ENCODE measurements at regions not wholly inside any gene's neighbourhood (a gene's known extent, or its start where the extent isn't known, plus 50 kb on each side); places are given as distances from the start of the nearest gene placed in this dataset.

GRCh38 chr6:53418288-53418687, 69.5 kb upstream of the ELOVL5 start:
- no peak for DNase-seq (ENCODE audit: low read depth in 4 of 6, low spot score in 6 of 6)
- Histone ChIP-seq H3K4me3 (ENCODE audit: low read depth, low read length) (no peak overlapping the region), H3K27me3 (ENCODE audit: control insufficient read depth, insufficient read depth, low read length) (no peaks in the 10 kb centered on the region), H3K9me3 (ENCODE audit: control insufficient read depth, insufficient read depth, low read length) (no peaks in the 10 kb centered on the region), H3K4me1 (ENCODE audit: control insufficient read depth, insufficient read depth, low read length) (no peaks in the 10 kb centered on the region), H3K36me3 (ENCODE audit: control insufficient read depth, insufficient read depth, low read length) (no peaks in the 10 kb centered on the region), H3K27ac (ENCODE audit: low read depth, low read length) (no peak overlapping the region)
- no CpG with 5 or more reads among the region's 2 CpGs for WGBS (ENCODE audit: insufficient coverage)

DNA sequence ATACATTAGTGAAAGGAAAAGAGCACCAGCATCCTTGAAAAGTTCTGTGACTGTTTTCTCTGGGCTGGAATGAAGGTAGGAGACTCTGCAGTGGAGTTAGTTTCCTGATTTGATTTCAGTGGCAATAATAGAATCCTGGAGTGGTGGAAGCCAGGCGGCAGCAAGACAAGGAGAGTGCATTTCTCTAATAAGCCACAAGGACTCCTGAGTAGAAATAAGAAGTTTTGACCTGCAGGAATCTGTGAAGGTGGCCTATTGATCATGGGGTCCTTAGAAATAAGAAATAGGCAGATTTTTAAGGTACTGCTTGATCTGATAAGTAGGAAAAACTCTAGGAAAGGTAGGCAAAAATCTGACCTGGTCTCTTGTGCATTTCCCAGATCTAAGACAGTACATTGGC, 68.4 kb upstream of the ELOVL5 start:
- no peaks in the 10 kb centered on the region for H3K36me3 ChIP-seq (ENCODE audit: control insufficient read depth, insufficient read depth, low read length)
- no peak overlapping the region for H3K27ac ChIP-seq (ENCODE audit: low read depth, low read length)
- no peaks in the 10 kb centered on the region for H3K9me3 ChIP-seq (ENCODE audit: control insufficient read depth, insufficient read depth, low read length)
- H3K4me3 ChIP-seq (ENCODE audit: low read depth, low read length), result no peak overlapping the region
- H3K27me3 ChIP-seq (ENCODE audit: control insufficient read depth, insufficient read depth, low read length), result no peaks in the 10 kb centered on the region
- DNase-seq (ENCODE audit: low read depth in 4 of 6, low spot score in 6 of 6), result no peak
- WGBS (ENCODE audit: insufficient coverage), result 86% methylated on average over 1 of the region's 1 CpG
- no peaks in the 10 kb centered on the region for H3K4me1 ChIP-seq (ENCODE audit: control insufficient read depth, insufficient read depth, low read length)

DNA sequence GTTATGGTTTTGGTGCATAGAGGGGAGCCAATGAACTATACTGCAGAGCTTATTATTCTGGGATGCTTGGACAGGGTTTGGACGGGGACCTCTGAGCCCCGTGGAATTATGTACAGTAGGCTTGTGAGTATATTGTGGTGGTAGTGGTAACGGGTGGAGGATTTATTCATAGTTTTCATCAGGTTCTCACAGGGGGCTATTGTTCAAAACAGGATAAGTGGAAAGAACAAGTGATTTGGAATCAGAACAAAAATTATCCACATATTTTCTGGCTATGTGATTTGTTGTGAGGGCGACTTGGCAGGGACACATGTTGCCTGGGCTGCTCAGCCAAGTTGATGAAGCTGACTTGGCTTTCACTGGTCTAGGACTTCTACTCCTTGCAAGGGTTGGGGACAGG, 64.6 kb upstream of the ELOVL5 start:
- H3K36me3 ChIP-seq (ENCODE audit: control insufficient read depth, insufficient read depth, low read length), result no peaks in the 10 kb centered on the region
- no peaks in the 10 kb centered on the region for H3K4me1 ChIP-seq (ENCODE audit: control insufficient read depth, insufficient read depth, low read length)
- DNase-seq (ENCODE audit: low read depth in 4 of 6, low spot score in 6 of 6), result no peak
- H3K9me3 ChIP-seq (ENCODE audit: control insufficient read depth, insufficient read depth, low read length), result no peaks in the 10 kb centered on the region
- no peak overlapping the region for H3K27ac ChIP-seq (ENCODE audit: low read depth, low read length)
- H3K27me3 ChIP-seq (ENCODE audit: control insufficient read depth, insufficient read depth, low read length), result no peaks in the 10 kb centered on the region
- WGBS (ENCODE audit: insufficient coverage), result 90% methylated on average over 4 of the region's 4 CpGs
- no peak overlapping the region for H3K4me3 ChIP-seq (ENCODE audit: low read depth, low read length)

- no CpG with 5 or more reads among the region's 1 CpG for WGBS (ENCODE audit: insufficient coverage)
- no peaks in the 10 kb centered on the region for H3K9me3 ChIP-seq (ENCODE audit: control insufficient read depth, insufficient read depth, low read length)
- DNase-seq (ENCODE audit: low read depth in 4 of 6, low spot score in 6 of 6), result peak in 1 of 6 donors; percentile 14
- no peaks in the 10 kb centered on the region for H3K27me3 ChIP-seq (ENCODE audit: control insufficient read depth, insufficient read depth, low read length)
- H3K4me1 ChIP-seq (ENCODE audit: control insufficient read depth, insufficient read depth, low read length), result no peaks in the 10 kb centered on the region
- no peak overlapping the region for H3K27ac ChIP-seq (ENCODE audit: low read depth, low read length)
- H3K4me3 ChIP-seq (ENCODE audit: low read depth, low read length), result no peak overlapping the region
- H3K36me3 ChIP-seq (ENCODE audit: control insufficient read depth, insufficient read depth, low read length), result no peaks in the 10 kb centered on the region
These were observed 64.0 kb upstream of the ELOVL5 start for GRCh38 chr6:53412751-53413150.

DNA sequence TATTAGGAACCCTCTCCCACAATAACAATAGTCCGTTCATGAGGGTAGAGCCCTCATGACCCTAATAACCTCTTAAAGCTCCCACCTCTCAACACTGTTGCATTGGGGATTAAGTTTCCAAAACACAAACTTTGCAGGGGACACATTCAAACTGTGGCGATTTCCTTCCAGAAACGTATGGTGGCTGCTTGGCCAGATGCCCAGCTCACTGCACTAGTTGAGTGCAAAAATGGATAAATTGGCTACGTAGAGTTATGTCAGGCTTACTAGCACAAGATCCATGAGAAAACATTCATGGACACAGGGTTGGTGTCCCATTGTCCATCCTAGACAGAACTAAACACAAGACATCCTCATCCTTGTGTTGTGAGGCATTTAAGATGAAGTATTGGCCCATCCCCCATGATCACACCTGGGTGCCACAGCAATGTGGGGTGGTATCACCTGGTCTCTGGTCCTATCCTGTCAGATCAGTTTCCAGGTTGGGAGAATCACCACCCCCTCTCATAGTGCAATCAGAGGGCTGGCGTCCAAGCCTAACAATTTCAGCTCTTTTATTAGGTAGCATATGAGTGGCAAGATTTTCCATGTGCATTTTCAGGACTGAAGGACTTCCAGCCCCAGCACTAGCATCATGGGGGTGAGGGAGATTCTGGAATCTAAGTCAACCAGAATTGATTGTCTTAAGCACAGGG, 63.4 kb upstream of the ELOVL5 start:
- Histone ChIP-seq H3K4me3 (ENCODE audit: low read depth, low read length) (no peak overlapping the region), H3K4me1 (ENCODE audit: control insufficient read depth, insufficient read depth, low read length) (no peaks in the 10 kb centered on the region), H3K9me3 (ENCODE audit: control insufficient read depth, insufficient read depth, low read length) (no peaks in the 10 kb centered on the region), H3K27ac (ENCODE audit: low read depth, low read length) (no peak overlapping the region), H3K27me3 (ENCODE audit: control insufficient read depth, insufficient read depth, low read length) (no peaks in the 10 kb centered on the region), H3K36me3 (ENCODE audit: control insufficient read depth, insufficient read depth, low read length) (no peaks in the 10 kb centered on the region)
- DNase-seq (ENCODE audit: low read depth in 4 of 6, low spot score in 6 of 6), result peak in 1 of 6 donors; percentile 6
- WGBS (ENCODE audit: insufficient coverage), result 60% methylated on average over 3 of the region's 5 CpGs

- Histone ChIP-seq H3K27me3 (ENCODE audit: control insufficient read depth, insufficient read depth, low read length) (no peaks in the 10 kb centered on the region), H3K9me3 (ENCODE audit: control insufficient read depth, insufficient read depth, low read length) (no peaks in the 10 kb centered on the region), H3K4me1 (ENCODE audit: control insufficient read depth, insufficient read depth, low read length) (no peaks in the 10 kb centered on the region), H3K27ac (ENCODE audit: low read depth, low read length) (no peak overlapping the region), H3K36me3 (ENCODE audit: control insufficient read depth, insufficient read depth, low read length) (no peaks in the 10 kb centered on the region), H3K4me3 (ENCODE audit: low read depth, low read length) (no peak overlapping the region)
- DNase-seq (ENCODE audit: low read depth in 4 of 6, low spot score in 6 of 6), result no peak
- 63% methylated on average over 2 of the region's 2 CpGs for WGBS (ENCODE audit: insufficient coverage)
These were observed 62.7 kb upstream of the ELOVL5 start for GRCh38 chr6:53411451-53411850.

DNA sequence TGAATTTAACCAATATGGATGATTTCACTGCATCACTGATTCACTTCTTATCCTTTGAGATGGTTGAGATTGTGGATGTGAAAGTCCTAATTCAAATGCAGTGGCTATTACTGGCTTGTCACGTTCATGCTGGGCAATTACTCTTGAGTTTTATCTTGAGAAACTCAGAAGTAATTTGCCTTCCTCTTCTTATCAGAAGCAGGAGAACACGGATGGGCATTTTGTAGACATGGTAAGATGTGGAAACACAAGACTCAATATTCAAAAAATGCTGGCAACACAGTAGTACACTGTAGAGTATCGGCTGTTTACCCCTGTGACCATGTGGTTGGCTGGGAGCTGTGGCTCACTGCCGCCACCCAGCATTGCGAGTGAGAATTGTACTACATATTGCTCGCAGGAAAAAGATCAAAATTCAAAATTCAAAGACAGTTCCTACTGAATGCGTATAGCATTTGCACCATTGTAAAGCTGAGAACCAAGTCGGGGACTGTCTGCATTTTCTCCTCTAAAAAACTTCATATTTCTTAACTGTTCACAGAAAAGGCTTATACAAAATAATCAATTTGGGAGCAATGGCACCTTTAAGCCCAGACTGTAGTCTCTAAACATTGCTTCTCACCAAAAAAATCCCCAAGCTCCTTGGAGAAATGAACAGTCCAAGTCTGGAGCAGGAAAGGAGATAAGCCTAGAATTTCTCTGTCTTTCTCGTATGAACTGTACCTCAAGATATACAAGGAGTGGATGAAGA, 61.9 kb upstream of the ELOVL5 start:
- Histone ChIP-seq H3K27me3 (ENCODE audit: control insufficient read depth, insufficient read depth, low read length) (no peaks in the 10 kb centered on the region), H3K4me1 (ENCODE audit: control insufficient read depth, insufficient read depth, low read length) (no peaks in the 10 kb centered on the region), H3K36me3 (ENCODE audit: control insufficient read depth, insufficient read depth, low read length) (no peaks in the 10 kb centered on the region), H3K4me3 (ENCODE audit: low read depth, low read length) (no peak overlapping the region), H3K9me3 (ENCODE audit: control insufficient read depth, insufficient read depth, low read length) (no peaks in the 10 kb centered on the region), H3K27ac (ENCODE audit: low read depth, low read length) (no peak overlapping the region)
- WGBS (ENCODE audit: insufficient coverage), result 84% methylated on average over 5 of the region's 9 CpGs
- DNase-seq (ENCODE audit: low read depth in 4 of 6, low spot score in 6 of 6), result no peak

DNA sequence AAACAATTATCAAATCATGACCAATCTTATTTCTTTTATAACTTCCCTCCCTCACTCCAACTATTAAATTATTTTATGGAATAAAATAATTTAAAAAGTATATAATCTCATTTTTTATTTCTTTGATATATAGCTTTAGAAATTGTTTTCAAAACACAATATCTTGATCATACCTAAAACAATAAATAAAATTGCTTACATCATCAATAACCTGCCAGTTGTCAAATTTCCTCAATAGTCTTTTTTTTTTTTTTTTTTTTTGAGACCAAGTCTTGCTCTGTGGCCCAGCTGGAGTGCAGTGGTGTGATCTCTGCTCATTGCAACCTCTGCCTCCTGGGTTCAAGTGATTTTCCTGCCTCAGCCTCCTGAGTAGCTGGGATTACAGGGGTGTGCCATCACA, 60.1 kb upstream of the ELOVL5 start:
- H3K4me1 ChIP-seq (ENCODE audit: control insufficient read depth, insufficient read depth, low read length), result no peaks in the 10 kb centered on the region
- no peak for DNase-seq (ENCODE audit: low read depth in 4 of 6, low spot score in 6 of 6)
- no peak overlapping the region for H3K27ac ChIP-seq (ENCODE audit: low read depth, low read length)

DNA sequence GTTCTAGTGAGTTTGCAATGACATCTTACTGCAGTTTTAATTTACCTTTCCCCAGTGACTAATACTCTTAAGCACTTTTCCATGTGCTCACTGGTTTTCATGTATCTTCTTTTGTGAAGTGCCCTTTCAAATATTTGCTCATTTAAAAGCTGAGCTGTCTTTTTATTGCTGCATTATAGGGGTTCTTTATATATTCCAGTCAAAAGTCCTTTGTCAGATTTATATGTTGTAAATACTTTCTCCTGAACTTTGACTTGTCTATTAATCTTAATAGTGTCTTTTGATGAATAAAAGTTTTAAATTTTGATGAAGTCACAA, 50.2 kb upstream of the ELOVL5 start:
- Histone ChIP-seq H3K4me1 (ENCODE audit: control insufficient read depth, insufficient read depth, low read length) (no peaks in the 10 kb centered on the region), H3K9me3 (ENCODE audit: control insufficient read depth, insufficient read depth, low read length) (no peaks in the 10 kb centered on the region), H3K4me3 (ENCODE audit: low read depth, low read length) (no peak overlapping the region), H3K27ac (ENCODE audit: low read depth, low read length) (no peak overlapping the region), H3K36me3 (ENCODE audit: control insufficient read depth, insufficient read depth, low read length) (no peaks in the 10 kb centered on the region), H3K27me3 (ENCODE audit: control insufficient read depth, insufficient read depth, low read length) (no peaks in the 10 kb centered on the region)
- no peak for DNase-seq (ENCODE audit: low read depth in 4 of 6, low spot score in 6 of 6)

More for the DNA sequence above, 60.1 kb upstream of the ELOVL5 start:
- Histone ChIP-seq H3K27me3 (ENCODE audit: control insufficient read depth, insufficient read depth, low read length) (no peaks in the 10 kb centered on the region), H3K36me3 (ENCODE audit: control insufficient read depth, insufficient read depth, low read length) (no peaks in the 10 kb centered on the region), H3K9me3 (ENCODE audit: control insufficient read depth, insufficient read depth, low read length) (no peaks in the 10 kb centered on the region), H3K4me3 (ENCODE audit: low read depth, low read length) (no peak overlapping the region)

- no peak for DNase-seq (ENCODE audit: low read depth in 4 of 6, low spot score in 6 of 6)
- Histone ChIP-seq H3K27ac (ENCODE audit: low read depth, low read length) (no peak overlapping the region), H3K9me3 (ENCODE audit: control insufficient read depth, insufficient read depth, low read length) (no peaks in the 10 kb centered on the region), H3K27me3 (ENCODE audit: control insufficient read depth, insufficient read depth, low read length) (no peaks in the 10 kb centered on the region), H3K4me3 (ENCODE audit: low read depth, low read length) (no peak overlapping the region), H3K4me1 (ENCODE audit: control insufficient read depth, insufficient read depth, low read length) (no peaks in the 10 kb centered on the region), H3K36me3 (ENCODE audit: control insufficient read depth, insufficient read depth, low read length) (no peaks in the 10 kb centered on the region)
- WGBS (ENCODE audit: insufficient coverage), result no CpG with 5 or more reads among the region's 5 CpGs
These were observed 49.7 kb upstream of the ELOVL5 start for GRCh38 chr6:53398247-53399026.

Data from spinal cord (tissue), 9 donors.